ENCODE measurements at regions not wholly inside any gene's neighbourhood (a gene's known extent, or its start where the extent isn't known, plus 50 kb on each side); places are given as distances from the start of the nearest gene placed in this dataset.

- TF ChIP-seq CTCF (IDR thresholded peaks at IDR 0.05) (no peak), POLR2A (IDR thresholded peaks at IDR 0.05) (no peak)
These were observed 566.3 kb upstream of the NR3C2 start for GRCh38 chr4:149008415-149009025.

Measured in Peyer's patch (tissue), 4 donors.